Thyroid gland (tissue), 4 donors: ENCODE measurements at regions not wholly inside any gene's neighbourhood (a gene's known extent, or its start where the extent isn't known, plus 50 kb on each side); places are given as distances from the start of the nearest gene placed in this dataset.
A peak's percentile ranks its signal among the peaks of the same experiment; 100 is the strongest.

Experiments used
- DNase-seq, 2 donors: peaks; one replicate each; pipeline ENCODE4 v3.0.0-alpha.2; 2019
- H3K27ac ChIP-seq, 3 donors: fragments of 200-600 bp; sonication (generic); 1 replicate in 2 of 3; 2 replicates in 1 of 3; pipeline ENCODE4 v1.5.1; 2016 to 2019; ENCODE audit warnings: mild to moderate bottlenecking in 1 of 3, moderate library complexity in 1 of 3
- H3K27me3 ChIP-seq: fragments of 200-600 bp; sonication (generic); one replicate; pipeline ENCODE4 v1.5.1; 2019
- H3K36me3 ChIP-seq, 2 donors: fragments of 200-600 bp; sonication (generic); one replicate each; pipeline ENCODE4 v1.5.1; 2016 to 2019
- H3K4me1 ChIP-seq, 2 donors: fragments of 200-600 bp; sonication (generic); one replicate each; pipeline ENCODE4 v1.5.1; 2017 to 2019
- H3K4me3 ChIP-seq, 3 donors: fragments of 200-600 bp; sonication (generic); replicated peaks in 1 of 3; 1 replicate in 2 of 3; 2 replicates in 1 of 3; pipeline ENCODE4 v1.5.1; 2016; ENCODE audit warnings: mild to moderate bottlenecking in 1 of 3
- H3K9me3 ChIP-seq: fragments of 200-600 bp; sonication (generic); one replicate; pipeline ENCODE4 v1.5.1; 2017
- POLR2A ChIP-seq, 2 donors: fragments of 450-650 bp; IDR thresholded peaks; one replicate each; pipeline ENCODE4 v1.6.1; 2017; ENCODE audit warnings: antibody characterized with exemption in 2 of 2, mild to moderate bottlenecking in 2 of 2, moderate library complexity in 1 of 2
- WGBS, 2 donors: methylation state at CpG; one replicate each; pipeline ENCODE4 v1.1.5; 2017; 5-methylcytosine and 5-hydroxymethylcytosine counted together
- intact Hi-C: fragments of 100-400 bp; cut with DNase I; formaldehyde crosslinking; loops from one replicate; pipeline ENCODE4 v1.15.1; 2023
- TF ChIP-seq, protein P1 (sequence below), 6 experiments: fragments of 200-600 bp in 3 of 6; fragments of 450-650 bp in 3 of 6; sonication (generic) in 3 of 6; IDR thresholded peaks; one replicate each; pipeline ENCODE4 v1.5.1; 2016 to 2019; ENCODE audit warnings: antibody characterized with exemption in 6 of 6, mild to moderate bottlenecking in 2 of 6, inconsistent platforms in 1 of 6, moderate library complexity in 1 of 6

- TF ChIP-seq, protein P1, sequence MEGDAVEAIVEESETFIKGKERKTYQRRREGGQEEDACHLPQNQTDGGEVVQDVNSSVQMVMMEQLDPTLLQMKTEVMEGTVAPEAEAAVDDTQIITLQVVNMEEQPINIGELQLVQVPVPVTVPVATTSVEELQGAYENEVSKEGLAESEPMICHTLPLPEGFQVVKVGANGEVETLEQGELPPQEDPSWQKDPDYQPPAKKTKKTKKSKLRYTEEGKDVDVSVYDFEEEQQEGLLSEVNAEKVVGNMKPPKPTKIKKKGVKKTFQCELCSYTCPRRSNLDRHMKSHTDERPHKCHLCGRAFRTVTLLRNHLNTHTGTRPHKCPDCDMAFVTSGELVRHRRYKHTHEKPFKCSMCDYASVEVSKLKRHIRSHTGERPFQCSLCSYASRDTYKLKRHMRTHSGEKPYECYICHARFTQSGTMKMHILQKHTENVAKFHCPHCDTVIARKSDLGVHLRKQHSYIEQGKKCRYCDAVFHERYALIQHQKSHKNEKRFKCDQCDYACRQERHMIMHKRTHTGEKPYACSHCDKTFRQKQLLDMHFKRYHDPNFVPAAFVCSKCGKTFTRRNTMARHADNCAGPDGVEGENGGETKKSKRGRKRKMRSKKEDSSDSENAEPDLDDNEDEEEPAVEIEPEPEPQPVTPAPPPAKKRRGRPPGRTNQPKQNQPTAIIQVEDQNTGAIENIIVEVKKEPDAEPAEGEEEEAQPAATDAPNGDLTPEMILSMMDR (IDR thresholded peaks at IDR 0.05) = no peak
- TF ChIP-seq POLR2A (IDR thresholded peaks at IDR 0.05) = no peak
- peak in 1 of 2 donors; percentile 10 for DNase-seq
- intact Hi-C loops = no loop called here
- H3K36me3 ChIP-seq = no peaks in the 10 kb centered on the region
- peak overlapping the region; percentile 71 to 96 (median 78) for H3K27ac ChIP-seq
- H3K4me1 ChIP-seq = peaks cover 10 to 17% of the 10 kb centered on the region in 2 donors
- no peaks in the 10 kb centered on the region for H3K27me3 ChIP-seq
- H3K4me3 ChIP-seq = no peak overlapping the region
- H3K9me3 ChIP-seq = no peaks in the 10 kb centered on the region
These were observed 611.7 kb downstream of the UTRN start for GRCh38 chr6:144896871-144897270.

DNA sequence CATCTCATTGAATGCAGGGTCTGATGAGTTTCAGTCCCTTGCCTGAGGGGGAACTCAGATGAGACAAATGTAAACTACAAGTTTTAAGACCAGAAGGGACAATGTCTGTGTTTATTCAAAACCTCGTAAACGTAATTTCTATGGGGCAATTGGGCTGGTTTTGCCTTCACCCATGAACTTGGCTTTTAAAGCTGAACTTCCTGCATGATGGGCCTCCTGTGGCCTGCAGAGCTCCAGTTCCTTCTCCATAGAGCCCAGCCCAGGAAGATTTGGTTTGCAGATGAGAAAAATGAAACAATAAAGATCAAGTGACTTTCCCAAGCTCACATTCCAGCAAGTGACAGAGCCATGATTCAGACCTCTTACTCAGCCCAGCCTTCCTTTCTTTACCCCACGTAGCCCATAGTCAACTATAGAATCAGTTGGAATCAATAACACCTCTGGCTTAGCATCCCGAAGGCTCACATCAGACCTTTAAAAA, 612.3 kb downstream of the UTRN start:
- H3K36me3 ChIP-seq = no peaks in the 10 kb centered on the region
- no peak overlapping the region for H3K4me3 ChIP-seq
- no peak for DNase-seq
- H3K27me3 ChIP-seq = no peaks in the 10 kb centered on the region
- peaks cover 10 to 17% of the 10 kb centered on the region in 2 donors for H3K4me1 ChIP-seq
- no peaks in the 10 kb centered on the region for H3K9me3 ChIP-seq
- intact Hi-C loops = no loop called here
- 66 to 93% methylated on average over 4 of the region's 4 CpGs for whole genome bisulfite sequencing, 2 donors
- no peak for TF ChIP-seq POLR2A (IDR thresholded peaks at IDR 0.05)
- TF ChIP-seq, protein P1 (IDR thresholded peaks at IDR 0.05) = no peak
- H3K27ac ChIP-seq = peak overlapping the region; percentile 71 to 96 (median 78)

DNA sequence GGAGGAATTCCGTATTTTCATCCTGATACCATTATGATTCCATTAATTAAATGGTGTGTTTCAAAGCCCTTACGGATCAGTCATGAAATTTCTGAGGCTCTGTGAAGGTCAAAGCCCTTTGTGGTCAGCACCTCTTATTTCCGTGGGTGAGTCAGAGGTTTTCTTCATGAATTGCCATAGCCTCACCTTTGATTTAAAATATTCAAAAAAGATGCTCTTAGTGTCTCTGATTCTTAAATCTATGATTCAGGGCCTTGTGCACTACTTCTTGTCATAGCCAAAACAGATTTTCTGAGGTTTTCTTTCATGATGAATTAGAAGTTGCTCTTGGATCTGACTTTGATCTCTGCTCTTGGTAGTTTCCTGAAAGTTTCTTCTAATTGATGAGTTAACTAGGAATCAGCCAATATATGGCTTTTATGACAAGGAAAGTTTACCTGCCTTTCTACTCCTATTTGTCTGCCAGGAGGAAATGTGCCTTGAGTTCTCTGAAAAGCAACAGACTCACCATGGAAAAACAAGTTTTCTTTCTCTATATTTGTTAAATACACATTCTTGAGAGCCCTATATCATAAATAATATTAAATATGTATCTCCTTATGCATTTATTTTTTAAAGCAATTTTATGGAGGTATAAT, 613.0 kb downstream of the UTRN start:
- intact Hi-C loops = no loop called here
- no peak overlapping the region for H3K27ac ChIP-seq
- H3K36me3 ChIP-seq = no peaks in the 10 kb centered on the region
- no peaks in the 10 kb centered on the region for H3K27me3 ChIP-seq
- 90 to 96% methylated on average over 3 of the region's 3 CpGs for WGBS, 2 donors
- no peaks in the 10 kb centered on the region for H3K9me3 ChIP-seq
- TF ChIP-seq, protein P1 (IDR thresholded peaks at IDR 0.05) = no peak
- TF ChIP-seq POLR2A (IDR thresholded peaks at IDR 0.05) = no peak
- DNase-seq = no peak
- no peak overlapping the region for H3K4me3 ChIP-seq
- peaks cover 10 to 17% of the 10 kb centered on the region in 2 donors for H3K4me1 ChIP-seq

- Histone ChIP-seq H3K27me3 (no peaks in the 10 kb centered on the region), H3K4me3 (no peak overlapping the region), H3K4me1 (peaks cover 12 to 23% of the 10 kb centered on the region in 2 donors), H3K36me3 (no peaks in the 10 kb centered on the region), H3K9me3 (no peaks in the 10 kb centered on the region), H3K27ac (no peak overlapping the region)
- intact Hi-C loops = no loop called here
- 95 to 97% methylated on average over 1 of the region's 1 CpG for WGBS, 2 donors
- no peak for DNase-seq
- TF ChIP-seq, protein P1 (IDR thresholded peaks at IDR 0.05) = no peak
- no peak for TF ChIP-seq POLR2A (IDR thresholded peaks at IDR 0.05)
These were observed 613.6 kb downstream of the UTRN start for GRCh38 chr6:144898741-144899140.

DNA sequence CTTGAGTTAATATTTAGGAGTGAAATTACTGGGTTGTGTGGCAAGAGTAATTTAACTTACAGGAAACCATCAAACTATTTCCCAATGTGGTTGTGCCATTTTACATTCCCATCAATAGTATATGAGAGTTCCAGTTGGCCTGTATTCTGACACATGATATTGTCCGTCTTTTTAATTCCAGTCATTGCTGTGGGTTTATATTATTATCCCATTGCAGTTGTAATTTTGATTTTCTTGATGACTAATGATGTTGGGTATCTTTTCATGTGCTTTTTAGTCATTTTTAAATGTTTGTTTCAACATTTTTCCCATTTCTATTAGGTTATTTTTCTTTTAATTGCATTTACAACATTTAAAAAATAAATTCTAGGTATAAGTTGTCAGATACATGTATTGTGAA, 614.0 kb downstream of the UTRN start:
- no peak overlapping the region for H3K4me3 ChIP-seq
- intact Hi-C loops = no loop called here
- no peaks in the 10 kb centered on the region for H3K9me3 ChIP-seq
- TF ChIP-seq, protein P1 (IDR thresholded peaks at IDR 0.05) = no peak
- no peak for TF ChIP-seq POLR2A (IDR thresholded peaks at IDR 0.05)
- no peaks in the 10 kb centered on the region for H3K36me3 ChIP-seq
- H3K27ac ChIP-seq = no peak overlapping the region
- DNase-seq = no peak
- H3K27me3 ChIP-seq = no peaks in the 10 kb centered on the region
- WGBS, 2 donors = 89 to 91% methylated on average over 1 of the region's 1 CpG
- peaks cover 16 to 23% of the 10 kb centered on the region in 2 donors for H3K4me1 ChIP-seq
